ENCODE measurements at regions not wholly inside any gene's neighbourhood (a gene's known extent, or its start where the extent isn't known, plus 50 kb on each side); places are given as distances from the start of the nearest gene placed in this dataset.

DNA sequence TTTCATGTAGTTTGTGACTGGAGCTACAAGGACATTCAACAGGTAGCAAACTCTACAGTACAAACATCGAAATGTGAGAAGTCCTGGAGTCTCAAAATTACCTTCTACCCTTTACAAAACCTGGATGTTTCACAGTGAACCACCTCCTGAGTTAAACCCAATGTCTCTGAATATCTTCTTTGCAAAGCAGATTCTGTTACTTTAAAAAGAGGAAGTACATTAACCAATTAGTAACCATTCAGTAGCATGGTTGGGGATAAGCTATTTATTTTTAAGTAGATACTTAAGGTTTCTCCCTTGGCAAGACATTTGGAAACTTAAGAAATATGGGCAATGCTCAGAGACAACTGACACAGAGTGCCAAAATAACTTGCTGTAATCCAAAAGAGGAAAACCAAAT, 371.9 kb upstream of the NWD2 start:
- Histone ChIP-seq H3K36me3 (ENCODE audit: control insufficient read depth, insufficient read depth, low read length) (no peaks in the 10 kb centered on the region), H3K27me3 (ENCODE audit: control insufficient read depth, insufficient read depth, low read length) (no peaks in the 10 kb centered on the region), H3K4me3 (ENCODE audit: low read depth, low read length) (no peak overlapping the region)
- POLR2A ChIA-PET, result no interaction called here
- DNase-seq (ENCODE audit: low read depth), result no peak
- TF ChIP-seq, protein P1, sequence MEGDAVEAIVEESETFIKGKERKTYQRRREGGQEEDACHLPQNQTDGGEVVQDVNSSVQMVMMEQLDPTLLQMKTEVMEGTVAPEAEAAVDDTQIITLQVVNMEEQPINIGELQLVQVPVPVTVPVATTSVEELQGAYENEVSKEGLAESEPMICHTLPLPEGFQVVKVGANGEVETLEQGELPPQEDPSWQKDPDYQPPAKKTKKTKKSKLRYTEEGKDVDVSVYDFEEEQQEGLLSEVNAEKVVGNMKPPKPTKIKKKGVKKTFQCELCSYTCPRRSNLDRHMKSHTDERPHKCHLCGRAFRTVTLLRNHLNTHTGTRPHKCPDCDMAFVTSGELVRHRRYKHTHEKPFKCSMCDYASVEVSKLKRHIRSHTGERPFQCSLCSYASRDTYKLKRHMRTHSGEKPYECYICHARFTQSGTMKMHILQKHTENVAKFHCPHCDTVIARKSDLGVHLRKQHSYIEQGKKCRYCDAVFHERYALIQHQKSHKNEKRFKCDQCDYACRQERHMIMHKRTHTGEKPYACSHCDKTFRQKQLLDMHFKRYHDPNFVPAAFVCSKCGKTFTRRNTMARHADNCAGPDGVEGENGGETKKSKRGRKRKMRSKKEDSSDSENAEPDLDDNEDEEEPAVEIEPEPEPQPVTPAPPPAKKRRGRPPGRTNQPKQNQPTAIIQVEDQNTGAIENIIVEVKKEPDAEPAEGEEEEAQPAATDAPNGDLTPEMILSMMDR (IDR thresholded peaks at IDR 0.05; ENCODE audit: insufficient read depth, low read depth, low read length), result no peak
- CTCF ChIA-PET, result no interaction called here

- TF ChIP-seq, protein P1 (IDR thresholded peaks at IDR 0.05; ENCODE audit: insufficient read depth, low read depth, low read length), result no peak
- DNase-seq (ENCODE audit: low read depth), result no peak
- ChIA-PET CTCF (no interaction called here), POLR2A (no interaction called here)
- Histone ChIP-seq H3K27me3 (ENCODE audit: control insufficient read depth, insufficient read depth, low read length) (no peaks in the 10 kb centered on the region), H3K36me3 (ENCODE audit: control insufficient read depth, insufficient read depth, low read length) (no peaks in the 10 kb centered on the region), H3K4me3 (ENCODE audit: low read depth, low read length) (no peak overlapping the region)
These were observed 360.4 kb upstream of the NWD2 start for GRCh38 chr4:36884151-36884550.

DNA sequence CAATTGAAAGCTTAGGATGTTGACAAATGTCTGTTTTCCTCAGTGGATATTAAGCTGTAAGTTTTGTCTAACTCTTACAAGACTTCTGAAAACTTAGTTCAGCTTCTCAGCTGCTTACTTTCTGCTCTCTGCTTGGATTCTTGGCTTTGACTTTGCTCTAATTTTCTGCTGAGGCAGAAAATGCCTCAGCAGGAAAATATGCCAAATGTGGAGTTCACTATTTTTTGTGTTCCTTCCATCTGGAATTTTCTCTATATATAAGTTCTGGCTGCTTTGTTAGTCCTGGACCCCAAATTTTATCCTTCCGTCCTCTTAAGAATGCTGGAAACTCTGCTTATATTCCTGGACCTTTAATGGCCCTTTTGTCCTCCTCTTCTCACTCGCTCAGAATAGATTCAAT, 352.6 kb upstream of the NWD2 start:
- Histone ChIP-seq H3K4me3 (ENCODE audit: low read depth, low read length) (no peak overlapping the region), H3K36me3 (ENCODE audit: control insufficient read depth, insufficient read depth, low read length) (no peaks in the 10 kb centered on the region), H3K27me3 (ENCODE audit: control insufficient read depth, insufficient read depth, low read length) (no peaks in the 10 kb centered on the region)
- ChIA-PET CTCF (no interaction called here), POLR2A (no interaction called here)
- TF ChIP-seq, protein P1 (IDR thresholded peaks at IDR 0.05; ENCODE audit: insufficient read depth, low read depth, low read length), result no peak
- no peak for DNase-seq (ENCODE audit: low read depth)

DNA sequence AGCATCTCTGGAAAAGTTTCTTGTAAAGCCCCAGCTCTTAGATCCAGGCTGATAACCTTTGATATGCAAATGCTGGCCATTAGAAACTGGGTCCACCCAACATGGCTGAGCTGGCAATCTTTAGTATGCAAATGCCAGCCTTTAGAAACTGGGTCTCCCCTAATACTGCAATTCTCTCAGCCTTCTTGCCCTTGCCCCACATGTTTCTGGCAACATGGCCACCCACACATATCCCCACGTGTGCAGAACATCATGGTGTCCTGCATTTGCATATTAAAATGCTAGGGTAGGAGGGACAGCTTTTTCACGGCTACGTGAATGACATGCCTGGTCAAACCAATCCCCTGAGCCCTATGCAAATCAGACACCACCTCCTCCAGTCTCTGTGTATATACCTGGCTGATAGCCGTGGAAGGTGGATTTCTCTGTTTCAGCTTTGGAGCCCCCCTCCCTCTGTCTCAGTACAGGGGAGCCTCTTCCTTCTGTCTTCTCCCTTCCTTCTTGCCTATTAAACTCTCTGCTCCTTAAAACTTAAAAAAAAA, 344.0 kb upstream of the NWD2 start:
- no peak overlapping the region for H3K4me3 ChIP-seq (ENCODE audit: low read depth, low read length)
- ChIA-PET CTCF (no interaction called here), POLR2A (no interaction called here)
- TF ChIP-seq, protein P1 (IDR thresholded peaks at IDR 0.05; ENCODE audit: insufficient read depth, low read depth, low read length), result no peak
- H3K36me3 ChIP-seq (ENCODE audit: control insufficient read depth, insufficient read depth, low read length), result no peaks in the 10 kb centered on the region
- H3K27me3 ChIP-seq (ENCODE audit: control insufficient read depth, insufficient read depth, low read length), result no peaks in the 10 kb centered on the region
- no peak for DNase-seq (ENCODE audit: low read depth)

- TF ChIP-seq, protein P1 (IDR thresholded peaks at IDR 0.05; ENCODE audit: insufficient read depth, low read depth, low read length), result no peak
- ChIA-PET POLR2A (no interaction called here), CTCF (no interaction called here)
- Histone ChIP-seq H3K36me3 (ENCODE audit: control insufficient read depth, insufficient read depth, low read length) (no peaks in the 10 kb centered on the region), H3K27me3 (ENCODE audit: control insufficient read depth, insufficient read depth, low read length) (no peaks in the 10 kb centered on the region), H3K4me3 (ENCODE audit: low read depth, low read length) (no peak overlapping the region)
- no peak for DNase-seq (ENCODE audit: low read depth)
These were observed 339.7 kb upstream of the NWD2 start for GRCh38 chr4:36904823-36905222.

All from BJ (cell line).